Testis (tissue), 2 donors: ENCODE measurements at regions not wholly inside any gene's neighbourhood (a gene's known extent, or its start where the extent isn't known, plus 50 kb on each side); places are given as distances from the start of the nearest gene placed in this dataset.

Source experiments
- POLR2A ChIP-seq: fragments of 450-650 bp; IDR thresholded peaks from one replicate; pipeline ENCODE4 v1.6.1; 2017; ENCODE audit warnings: antibody characterized with exemption, mild to moderate bottlenecking, moderate library complexity
- TF ChIP-seq, protein P1 (sequence below), 3 experiments: fragments of 450-650 bp in 2 of 3; fragments of 200-600 bp in 1 of 3; sonication (generic) in 1 of 3; IDR thresholded peaks; one replicate each; pipeline ENCODE4 v1.5.1; 2016 to 2019; ENCODE audit warnings: antibody characterized with exemption in 3 of 3, mild to moderate bottlenecking in 2 of 3, moderate library complexity in 1 of 3

DNA sequence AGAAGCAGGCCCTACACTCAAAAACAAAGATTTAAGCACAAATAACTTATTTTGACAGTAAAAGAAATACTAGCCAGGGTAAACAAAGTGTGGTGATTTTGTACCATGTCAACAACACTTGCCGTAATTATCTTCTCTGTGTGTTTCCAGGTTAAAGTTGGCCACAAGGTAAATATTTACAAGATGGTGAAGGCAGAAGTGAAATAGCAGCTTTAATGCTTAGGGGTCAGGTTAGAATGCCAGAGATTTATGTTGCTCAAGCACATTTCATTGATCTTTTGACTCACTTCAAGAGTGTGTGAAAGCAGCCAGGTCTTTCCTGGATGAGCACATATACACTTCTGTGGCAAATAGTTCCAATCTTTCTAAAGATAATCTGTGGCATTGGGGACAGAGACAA lies 270.2 kb upstream of the LUZP2 start:
- TF ChIP-seq, protein P1, sequence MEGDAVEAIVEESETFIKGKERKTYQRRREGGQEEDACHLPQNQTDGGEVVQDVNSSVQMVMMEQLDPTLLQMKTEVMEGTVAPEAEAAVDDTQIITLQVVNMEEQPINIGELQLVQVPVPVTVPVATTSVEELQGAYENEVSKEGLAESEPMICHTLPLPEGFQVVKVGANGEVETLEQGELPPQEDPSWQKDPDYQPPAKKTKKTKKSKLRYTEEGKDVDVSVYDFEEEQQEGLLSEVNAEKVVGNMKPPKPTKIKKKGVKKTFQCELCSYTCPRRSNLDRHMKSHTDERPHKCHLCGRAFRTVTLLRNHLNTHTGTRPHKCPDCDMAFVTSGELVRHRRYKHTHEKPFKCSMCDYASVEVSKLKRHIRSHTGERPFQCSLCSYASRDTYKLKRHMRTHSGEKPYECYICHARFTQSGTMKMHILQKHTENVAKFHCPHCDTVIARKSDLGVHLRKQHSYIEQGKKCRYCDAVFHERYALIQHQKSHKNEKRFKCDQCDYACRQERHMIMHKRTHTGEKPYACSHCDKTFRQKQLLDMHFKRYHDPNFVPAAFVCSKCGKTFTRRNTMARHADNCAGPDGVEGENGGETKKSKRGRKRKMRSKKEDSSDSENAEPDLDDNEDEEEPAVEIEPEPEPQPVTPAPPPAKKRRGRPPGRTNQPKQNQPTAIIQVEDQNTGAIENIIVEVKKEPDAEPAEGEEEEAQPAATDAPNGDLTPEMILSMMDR (IDR thresholded peaks at IDR 0.05) = no peak
- TF ChIP-seq POLR2A = no peak
